AG04449 (cell line): ENCODE measurements at regions not wholly inside any gene's neighbourhood (a gene's known extent, or its start where the extent isn't known, plus 50 kb on each side); places are given as distances from the start of the nearest gene placed in this dataset.
"Not testable (repeated sequence)": the region's sequence is repeated elsewhere in the genome, so short reads cannot be mapped to it uniquely, and the experiment has no call there.

Source experiments
- CTCF ChIA-PET: fragments of 350-600 bp; formaldehyde crosslinking; extraction: SDS; loops from one replicate; lab custom pipeline; 2021; ENCODE audit warnings: antibody characterized with exemption; lab: Yijun Ruan, JAX
- POLR2A ChIA-PET: fragments of 400-600, 350-600 bp; formaldehyde crosslinking; extraction: SDS; loops from one replicate; lab custom pipeline; 2020; ENCODE audit warnings: antibody characterized with exemption, inconsistent platforms; lab: Yijun Ruan, JAX
- DNase-seq: peaks from one replicate; pipeline ENCODE4 v3.0.0-alpha.2; 2010; ENCODE audit warnings: low read depth, low spot score
- H3K4me3 ChIP-seq: 2 replicates; pipeline ENCODE4 v1.5.1; 2011; ENCODE audit warnings: low read depth, mild to moderate bottlenecking, control low read depth, low read length
- CTCF ChIP-seq: IDR thresholded peaks from one replicate; pipeline ENCODE4 v1.5.1; 2011; ENCODE audit warnings: mild to moderate bottlenecking, moderate library complexity, low read length, control low read depth, inconsistent platforms; ENCODE audit not compliant: insufficient read depth; ENCODE audit errors: missing control alignments

GRCh38 chr7:4352069-4352468 lies 330.0 kb upstream of the FOXK1 start:
- ChIA-PET CTCF (no interaction called here), POLR2A (no interaction called here)
- no peak overlapping the region for H3K4me3 ChIP-seq
- DNase-seq, result no peak
- no peak for TF ChIP-seq CTCF

GRCh38 chr7:4361774-4362173 lies 320.3 kb upstream of the FOXK1 start:
- TF ChIP-seq CTCF, result no peak
- no peak for DNase-seq
- CTCF ChIA-PET, result no interaction called here
- POLR2A ChIA-PET, result no interaction called here
- no peak overlapping the region for H3K4me3 ChIP-seq

- no peak overlapping the region for H3K4me3 ChIP-seq
- no peak for TF ChIP-seq CTCF
- ChIA-PET POLR2A (no interaction called here), CTCF (no interaction called here)
- no peak for DNase-seq
These were observed 298.5 kb upstream of the FOXK1 start for GRCh38 chr7:4383584-4383983.

GRCh38 chr7:4386190-4386589 lies 295.9 kb upstream of the FOXK1 start:
- no peak for TF ChIP-seq CTCF
- no peak overlapping the region for H3K4me3 ChIP-seq
- no peak for DNase-seq
- CTCF ChIA-PET, result no interaction called here
- POLR2A ChIA-PET, result no interaction called here

- CTCF ChIA-PET, POLR2A ChIA-PET, H3K4me3 ChIP-seq, DNase-seq: not testable (repeated sequence)
These were observed 291.0 kb upstream of the FOXK1 start for GRCh38 chr7:4391103-4391502.

- ChIA-PET CTCF (no interaction called here), POLR2A (no interaction called here)
- no peak overlapping the region for H3K4me3 ChIP-seq
- no peak for TF ChIP-seq CTCF
- DNase-seq, result no peak
These were observed 287.4 kb upstream of the FOXK1 start for GRCh38 chr7:4394736-4395135.

- ChIA-PET CTCF (no interaction called here), POLR2A (no interaction called here)
- DNase-seq, result no peak
- TF ChIP-seq CTCF, result no peak
- H3K4me3 ChIP-seq, result no peak overlapping the region
These were observed 283.0 kb upstream of the FOXK1 start for GRCh38 chr7:4399121-4399520.
